T47D (cell line): ENCODE measurements at regions not wholly inside any gene's neighbourhood (a gene's known extent, or its start where the extent isn't known, plus 50 kb on each side); places are given as distances from the start of the nearest gene placed in this dataset.
A peak's percentile ranks its signal among the peaks of the same experiment; 100 is the strongest.

ENCODE experiments used
- DNase-seq, 2 experiments: peaks; one replicate each; pipeline versions ENCODE4 v3.0.0 to v3.0.0-alpha.2; 2011 to 2012; ENCODE audit warnings: low read depth in 1 of 2, low spot score in 1 of 2
- JUND ChIP-seq: IDR thresholded peaks from 2 replicates; pipeline ENCODE4 v1.6.1; 2012; ENCODE audit warnings: low read depth
- in situ Hi-C: cut with HindIII; loops from 2 replicates; pipeline ENCODE4 v1.10.0; 2016; ENCODE audit warnings: low sequenced_read_pairs, low pct_unique_long_range_greater_than_20kb

- no peak for DNase-seq
- in situ Hi-C loops: no loop called here
- TF ChIP-seq JUND: no peak
Observed at GRCh38 chr4:120509719-120510118, 412.8 kb downstream of the PRDM5 start.

- DNase-seq: no peak
- in situ Hi-C loops: no loop called here
- TF ChIP-seq JUND: no peak
Observed at GRCh38 chr4:120509222-120509621, 413.3 kb downstream of the PRDM5 start.

GRCh38 chr4:120508036-120508435, 414.5 kb downstream of the PRDM5 start:
- DNase-seq: no peak
- in situ Hi-C loops: no loop called here
- TF ChIP-seq JUND: no peak

GRCh38 chr4:120506536-120506935, 416.0 kb downstream of the PRDM5 start:
- no peak for DNase-seq
- no peak for TF ChIP-seq JUND
- in situ Hi-C loops: no loop called here

GRCh38 chr4:120498678-120499077, 423.8 kb downstream of the PRDM5 start:
- no peak for DNase-seq
- in situ Hi-C loops: no loop called here
- TF ChIP-seq JUND: no peak

GRCh38 chr4:120491481-120491880, 424.8 kb upstream of the MAD2L1 start:
- no peak for DNase-seq
- no peak for TF ChIP-seq JUND
- in situ Hi-C loops: no loop called here

- TF ChIP-seq JUND: no peak
- in situ Hi-C loops: no loop called here
- no peak for DNase-seq
Observed at GRCh38 chr4:120481756-120482155, 415.1 kb upstream of the MAD2L1 start.

- in situ Hi-C loops: no loop called here
- peak in 1 of 2 experiments; percentile 15 for DNase-seq
- TF ChIP-seq JUND: no peak
Observed at GRCh38 chr4:120472447-120473131, 405.9 kb upstream of the MAD2L1 start.

- DNase-seq: no peak
- in situ Hi-C loops: no loop called here
Observed at GRCh38 chr4:120466429-120466828, 399.8 kb upstream of the MAD2L1 start.

GRCh38 chr4:120454788-120455187, 388.1 kb upstream of the MAD2L1 start:
- TF ChIP-seq JUND: no peak

More at GRCh38 chr4:120466429-120466828, 399.8 kb upstream of the MAD2L1 start:
- TF ChIP-seq JUND: no peak

GRCh38 chr4:120452536-120452935, 385.9 kb upstream of the MAD2L1 start:
- in situ Hi-C loops: no loop called here
- DNase-seq: no peak
- TF ChIP-seq JUND: no peak

More at GRCh38 chr4:120454788-120455187, 388.1 kb upstream of the MAD2L1 start:
- in situ Hi-C loops: no loop called here
- DNase-seq: no peak

- TF ChIP-seq JUND: no peak
- DNase-seq: no peak
- in situ Hi-C loops: no loop called here
Observed at GRCh38 chr4:120452001-120452400, 385.4 kb upstream of the MAD2L1 start.

GRCh38 chr4:120447774-120448173, 381.1 kb upstream of the MAD2L1 start:
- TF ChIP-seq JUND: no peak
- DNase-seq: no peak
- in situ Hi-C loops: no loop called here

- TF ChIP-seq JUND: no peak
- in situ Hi-C loops: no loop called here
- DNase-seq: no peak
Observed at GRCh38 chr4:120446051-120446567, 379.5 kb upstream of the MAD2L1 start.
